ENCODE measurements at regions not wholly inside any gene's neighbourhood (a gene's known extent, or its start where the extent isn't known, plus 50 kb on each side); places are given as distances from the start of the nearest gene placed in this dataset.

- Mint-ChIP-seq H3K9me3 (ENCODE audit: low read depth) (peaks cover 13% of the 10 kb centered on the region), H3K27me3 (ENCODE audit: low read depth) (no peaks in the 10 kb centered on the region), H3K4me3 (ENCODE audit: unreplicated experiment) (no peak overlapping the region), H3K27ac (ENCODE audit: unreplicated experiment) (no peak overlapping the region), H3K4me1 (ENCODE audit: low read depth) (no peaks in the 10 kb centered on the region), H3K36me3 (ENCODE audit: low read depth) (no peaks in the 10 kb centered on the region)
- no peak for DNase-seq (ENCODE audit: low spot score)
- TF ChIP-seq CTCF (IDR thresholded peaks at IDR 0.05) = no peak
Measured at GRCh38 chr10:24054421-24054820, 154.5 kb upstream of the KIAA1217 start.

GRCh38 chr10:24080207-24080606, 128.7 kb upstream of the KIAA1217 start:
- Mint-ChIP-seq H3K9me3 (ENCODE audit: low read depth) (no peaks in the 10 kb centered on the region), H3K36me3 (ENCODE audit: low read depth) (no peaks in the 10 kb centered on the region), H3K27ac (ENCODE audit: unreplicated experiment) (no peak overlapping the region), H3K27me3 (ENCODE audit: low read depth) (no peaks in the 10 kb centered on the region), H3K4me3 (ENCODE audit: unreplicated experiment) (no peak overlapping the region), H3K4me1 (ENCODE audit: low read depth) (no peaks in the 10 kb centered on the region)
- TF ChIP-seq CTCF (IDR thresholded peaks at IDR 0.05) = no peak
- DNase-seq (ENCODE audit: low spot score) = no peak

DNA sequence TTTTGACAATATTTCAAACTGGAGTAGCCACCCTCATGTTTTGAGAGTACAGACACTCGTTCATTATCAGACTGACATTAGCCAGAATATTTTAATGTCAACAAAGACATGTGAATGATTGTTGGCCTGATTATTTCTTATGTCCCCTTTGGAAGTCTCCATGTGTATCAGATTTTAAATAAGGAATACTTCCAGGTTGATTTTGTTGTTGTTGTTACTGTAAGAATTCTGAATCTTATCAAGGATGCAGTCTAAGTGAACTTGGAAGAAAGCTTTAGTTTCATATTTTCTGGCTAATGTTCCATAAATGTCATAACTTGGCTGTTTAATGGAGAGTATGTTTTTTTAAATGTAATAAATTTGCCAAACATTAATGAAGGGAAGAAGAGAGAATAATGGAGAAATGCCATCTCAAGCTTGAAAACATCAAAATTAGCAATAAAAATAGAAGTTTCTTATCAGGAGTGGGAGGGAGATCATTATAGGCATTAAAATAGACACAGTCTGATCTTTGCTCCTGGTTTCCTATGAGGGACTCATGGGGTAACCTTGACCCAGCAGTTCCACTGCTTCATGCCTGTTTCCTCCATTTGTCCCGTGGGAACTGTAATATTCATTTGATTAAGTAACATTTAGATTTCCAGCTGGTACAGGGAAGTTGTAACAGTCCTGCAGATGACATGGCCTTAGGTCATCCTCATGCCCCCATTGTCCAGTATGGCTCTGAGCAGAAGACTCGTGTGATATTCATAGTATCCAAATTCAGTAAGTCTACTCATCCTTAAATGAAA, 122.4 kb upstream of the KIAA1217 start:
- Mint-ChIP-seq H3K27me3 (ENCODE audit: low read depth) (no peaks in the 10 kb centered on the region), H3K9me3 (ENCODE audit: low read depth) (no peaks in the 10 kb centered on the region), H3K27ac (ENCODE audit: unreplicated experiment) (no peak overlapping the region), H3K4me1 (ENCODE audit: low read depth) (no peaks in the 10 kb centered on the region), H3K4me3 (ENCODE audit: unreplicated experiment) (no peak overlapping the region), H3K36me3 (ENCODE audit: low read depth) (no peaks in the 10 kb centered on the region)
- DNase-seq (ENCODE audit: low spot score) = no peak
- TF ChIP-seq CTCF (IDR thresholded peaks at IDR 0.05) = no peak

DNA sequence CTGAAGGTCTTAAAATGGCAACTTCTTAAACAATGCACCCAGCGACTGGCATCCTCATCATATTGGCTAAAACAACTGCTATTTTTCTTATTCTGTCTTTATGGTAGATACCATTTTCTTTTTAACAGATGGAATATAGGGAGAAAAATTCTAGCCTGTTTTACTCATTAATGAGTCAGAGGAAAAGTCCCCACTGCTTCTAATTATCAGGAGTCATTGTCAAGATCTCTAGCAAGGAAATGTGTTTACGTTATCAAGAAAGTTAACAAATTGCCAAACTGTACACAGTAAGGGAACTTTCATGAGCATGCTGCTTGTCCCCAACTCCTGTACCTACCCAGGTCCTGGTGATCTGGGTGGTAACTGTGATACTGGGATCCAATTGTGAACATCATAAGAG, 117.7 kb upstream of the KIAA1217 start:
- no peaks in the 10 kb centered on the region for H3K36me3 Mint-ChIP-seq (ENCODE audit: low read depth)
- DNase-seq (ENCODE audit: low spot score) = no peak
- H3K4me1 Mint-ChIP-seq (ENCODE audit: low read depth) = no peaks in the 10 kb centered on the region
- no peak for TF ChIP-seq CTCF (IDR thresholded peaks at IDR 0.05)
- H3K9me3 Mint-ChIP-seq (ENCODE audit: low read depth) = peaks cover 5% of the 10 kb centered on the region
- H3K4me3 Mint-ChIP-seq (ENCODE audit: unreplicated experiment) = no peak overlapping the region
- no peak overlapping the region for H3K27ac Mint-ChIP-seq (ENCODE audit: unreplicated experiment)
- H3K27me3 Mint-ChIP-seq (ENCODE audit: low read depth) = peaks cover 1% of the 10 kb centered on the region

GRCh38 chr10:24096281-24096680, 112.7 kb upstream of the KIAA1217 start:
- no peaks in the 10 kb centered on the region for H3K36me3 Mint-ChIP-seq (ENCODE audit: low read depth)
- no peak for DNase-seq (ENCODE audit: low spot score)
- H3K4me1 Mint-ChIP-seq (ENCODE audit: low read depth) = no peaks in the 10 kb centered on the region
- H3K27me3 Mint-ChIP-seq (ENCODE audit: low read depth) = peaks cover 1% of the 10 kb centered on the region
- H3K9me3 Mint-ChIP-seq (ENCODE audit: low read depth) = peaks cover 5% of the 10 kb centered on the region
- H3K4me3 Mint-ChIP-seq (ENCODE audit: unreplicated experiment) = no peak overlapping the region
- no peak for TF ChIP-seq CTCF (IDR thresholded peaks at IDR 0.05)
- no peak overlapping the region for H3K27ac Mint-ChIP-seq (ENCODE audit: unreplicated experiment)
